Right lobe of liver (tissue), 4 donors: ENCODE measurements at regions not wholly inside any gene's neighbourhood (a gene's known extent, or its start where the extent isn't known, plus 50 kb on each side); places are given as distances from the start of the nearest gene placed in this dataset.

Source experiments
- CTCF ChIP-seq, 4 donors: fragments of 200-600 bp in 3 of 4; fragments of 450-650 bp in 1 of 4; IDR thresholded peaks; one replicate each; pipeline versions ENCODE4 v1.5.1 to v1.8.0; 2016 to 2022; ENCODE audit warnings: antibody characterized with exemption in 4 of 4, mild to moderate bottlenecking in 2 of 4
- POLR2A ChIP-seq: fragments of 450-650 bp; IDR thresholded peaks from one replicate; pipeline ENCODE4 v1.6.1; 2017; ENCODE audit warnings: antibody characterized with exemption, mild to moderate bottlenecking
- donor health status: DM: no; HTN: no; CAD: no.
- donor health status: DM: no; HTN: no; CAD: no.
- donor health status: DM: no; HTN: yes; CAD: no.

- no peak for TF ChIP-seq CTCF (IDR thresholded peaks at IDR 0.05)
- no peak for TF ChIP-seq POLR2A
Observed at GRCh38 chr17:56000411-56000810, 152.9 kb upstream of the ANKFN1 start.
